ENCODE measurements at regions not wholly inside any gene's neighbourhood (a gene's known extent, or its start where the extent isn't known, plus 50 kb on each side); places are given as distances from the start of the nearest gene placed in this dataset.

DNA sequence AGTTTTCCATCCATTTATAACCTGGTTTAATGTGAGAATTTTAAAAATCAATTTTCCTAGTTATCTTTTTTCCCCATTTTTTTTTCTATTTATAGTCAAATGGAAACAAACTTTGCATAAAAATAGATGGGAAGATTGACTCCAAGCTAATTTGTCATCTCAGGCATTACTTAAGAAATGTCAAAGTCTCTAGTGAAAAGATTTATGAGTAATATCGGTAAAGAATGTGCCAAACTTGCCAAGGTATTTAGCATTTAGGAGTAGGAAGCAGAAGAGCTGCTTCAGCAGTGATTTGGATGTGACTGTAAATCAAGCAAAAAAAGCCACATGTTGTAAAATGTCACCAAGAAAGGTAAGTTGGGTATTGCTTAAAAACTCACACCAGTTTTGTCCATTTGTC, 108.6 kb downstream of the LACC1 start:
- H3K9me3 ChIP-seq (ENCODE audit: low read length) = no peaks in the 10 kb centered on the region
- H3K9ac ChIP-seq (ENCODE audit: low read length) = no peak overlapping the region
- no peaks in the 10 kb centered on the region for H4K20me1 ChIP-seq (ENCODE audit: insufficient read depth, low read depth, low read length)
- H3K36me3 ChIP-seq (ENCODE audit: insufficient read depth, low read length) = no peaks in the 10 kb centered on the region
- H3K27ac ChIP-seq (ENCODE audit: low read length) = no peak overlapping the region
- no peaks in the 10 kb centered on the region for H3K27me3 ChIP-seq (ENCODE audit: low read length)
- H3K9me2 ChIP-seq (replicated peaks; ENCODE audit: insufficient read depth, low read length) = no peaks in the 10 kb centered on the region
- DNase-seq = no peak
- no peak overlapping the region for H3K4me3 ChIP-seq (ENCODE audit: low read length)
- no peaks in the 10 kb centered on the region for H3K79me2 ChIP-seq (ENCODE audit: low read length)
- H3K4me2 ChIP-seq (ENCODE audit: low read depth, low read length, poor library complexity, severe bottlenecking) = no peak overlapping the region
- no peak overlapping the region for H2AFZ ChIP-seq (ENCODE audit: low read length)
- H3K4me1 ChIP-seq (ENCODE audit: low read length) = no peaks in the 10 kb centered on the region

- Histone ChIP-seq H3K9me3 (ENCODE audit: low read length) (no peaks in the 10 kb centered on the region), H3K9ac (ENCODE audit: low read length) (no peak overlapping the region), H3K36me3 (ENCODE audit: insufficient read depth, low read length) (no peaks in the 10 kb centered on the region), H3K27me3 (ENCODE audit: low read length) (no peaks in the 10 kb centered on the region), H3K4me3 (ENCODE audit: low read length) (no peak overlapping the region), H3K4me1 (ENCODE audit: low read length) (no peaks in the 10 kb centered on the region), H3K27ac (ENCODE audit: low read length) (no peak overlapping the region), H3K79me2 (ENCODE audit: low read length) (no peaks in the 10 kb centered on the region), H3K4me2 (ENCODE audit: low read depth, low read length, poor library complexity, severe bottlenecking) (no peak overlapping the region), H4K20me1 (ENCODE audit: insufficient read depth, low read depth, low read length) (no peaks in the 10 kb centered on the region), H2AFZ (ENCODE audit: low read length) (no peak overlapping the region), H3K9me2 (replicated peaks; ENCODE audit: insufficient read depth, low read length) (no peaks in the 10 kb centered on the region)
- no peak for DNase-seq
Measured at GRCh38 chr13:43990021-43990420, 110.3 kb downstream of the LACC1 start.

DNA sequence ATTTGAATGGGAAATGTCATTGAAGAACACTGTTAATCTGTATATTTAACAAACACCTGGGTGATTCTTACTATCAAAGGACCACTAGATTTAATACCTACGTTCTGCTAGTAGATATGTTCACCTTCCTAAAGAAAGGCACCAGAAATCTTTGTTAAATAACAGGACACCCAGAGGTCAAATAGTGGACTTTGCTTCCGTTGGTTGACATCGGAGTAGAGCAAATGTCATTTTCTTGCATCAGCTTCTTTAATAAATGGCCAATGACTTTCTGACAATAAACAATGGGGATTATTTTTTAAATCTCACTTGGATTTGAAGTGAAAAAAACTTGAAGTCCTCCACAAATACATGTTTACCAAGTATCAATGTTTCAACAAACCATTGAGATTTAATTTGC, 111.1 kb downstream of the LACC1 start:
- Histone ChIP-seq H3K9ac (ENCODE audit: low read length) (no peak overlapping the region), H3K36me3 (ENCODE audit: insufficient read depth, low read length) (no peaks in the 10 kb centered on the region), H3K4me3 (ENCODE audit: low read length) (no peak overlapping the region), H3K27ac (ENCODE audit: low read length) (no peak overlapping the region), H3K4me2 (ENCODE audit: low read depth, low read length, poor library complexity, severe bottlenecking) (no peak overlapping the region), H3K79me2 (ENCODE audit: low read length) (no peaks in the 10 kb centered on the region), H2AFZ (ENCODE audit: low read length) (no peak overlapping the region), H3K4me1 (ENCODE audit: low read length) (no peaks in the 10 kb centered on the region), H3K9me3 (ENCODE audit: low read length) (no peaks in the 10 kb centered on the region), H3K27me3 (ENCODE audit: low read length) (no peaks in the 10 kb centered on the region), H4K20me1 (ENCODE audit: insufficient read depth, low read depth, low read length) (no peaks in the 10 kb centered on the region), H3K9me2 (replicated peaks; ENCODE audit: insufficient read depth, low read length) (no peaks in the 10 kb centered on the region)
- DNase-seq = no peak

- H3K4me3 ChIP-seq (ENCODE audit: low read length) = no peak overlapping the region
- H2AFZ ChIP-seq (ENCODE audit: low read length) = no peak overlapping the region
- H4K20me1 ChIP-seq (ENCODE audit: insufficient read depth, low read depth, low read length) = no peaks in the 10 kb centered on the region
- H3K9ac ChIP-seq (ENCODE audit: low read length) = no peak overlapping the region
- no peaks in the 10 kb centered on the region for H3K9me3 ChIP-seq (ENCODE audit: low read length)
- no peaks in the 10 kb centered on the region for H3K27me3 ChIP-seq (ENCODE audit: low read length)
- no peaks in the 10 kb centered on the region for H3K36me3 ChIP-seq (ENCODE audit: insufficient read depth, low read length)
- H3K79me2 ChIP-seq (ENCODE audit: low read length) = no peaks in the 10 kb centered on the region
- DNase-seq = no peak
- no peaks in the 10 kb centered on the region for H3K4me1 ChIP-seq (ENCODE audit: low read length)
- H3K4me2 ChIP-seq (ENCODE audit: low read depth, low read length, poor library complexity, severe bottlenecking) = no peak overlapping the region
- no peak overlapping the region for H3K27ac ChIP-seq (ENCODE audit: low read length)
- no peaks in the 10 kb centered on the region for H3K9me2 ChIP-seq (replicated peaks; ENCODE audit: insufficient read depth, low read length)
Measured at GRCh38 chr13:43991773-43992201, 112.1 kb downstream of the LACC1 start.

GRCh38 chr13:43992211-43992610, 112.5 kb downstream of the LACC1 start:
- no peaks in the 10 kb centered on the region for H3K9me3 ChIP-seq (ENCODE audit: low read length)
- no peaks in the 10 kb centered on the region for H3K9me2 ChIP-seq (replicated peaks; ENCODE audit: insufficient read depth, low read length)
- no peak overlapping the region for H3K9ac ChIP-seq (ENCODE audit: low read length)
- no peak overlapping the region for H3K27ac ChIP-seq (ENCODE audit: low read length)
- H3K27me3 ChIP-seq (ENCODE audit: low read length) = no peaks in the 10 kb centered on the region
- H3K36me3 ChIP-seq (ENCODE audit: insufficient read depth, low read length) = no peaks in the 10 kb centered on the region
- no peaks in the 10 kb centered on the region for H4K20me1 ChIP-seq (ENCODE audit: insufficient read depth, low read depth, low read length)
- H3K4me1 ChIP-seq (ENCODE audit: low read length) = no peaks in the 10 kb centered on the region
- H2AFZ ChIP-seq (ENCODE audit: low read length) = no peak overlapping the region
- no peaks in the 10 kb centered on the region for H3K79me2 ChIP-seq (ENCODE audit: low read length)
- no peak for DNase-seq
- H3K4me2 ChIP-seq (ENCODE audit: low read depth, low read length, poor library complexity, severe bottlenecking) = no peak overlapping the region
- no peak overlapping the region for H3K4me3 ChIP-seq (ENCODE audit: low read length)

GRCh38 chr13:43994999-43995859, 115.5 kb downstream of the LACC1 start:
- H3K36me3 ChIP-seq (ENCODE audit: insufficient read depth, low read length) = no peaks in the 10 kb centered on the region
- peaks cover 9% of the 10 kb centered on the region for H3K4me1 ChIP-seq (ENCODE audit: low read length)
- H3K79me2 ChIP-seq (ENCODE audit: low read length) = no peaks in the 10 kb centered on the region
- no peak for DNase-seq
- no peaks in the 10 kb centered on the region for H3K9me2 ChIP-seq (replicated peaks; ENCODE audit: insufficient read depth, low read length)
- no peaks in the 10 kb centered on the region for H4K20me1 ChIP-seq (ENCODE audit: insufficient read depth, low read depth, low read length)
- no peak overlapping the region for H3K4me2 ChIP-seq (ENCODE audit: low read depth, low read length, poor library complexity, severe bottlenecking)
- no peaks in the 10 kb centered on the region for H3K9me3 ChIP-seq (ENCODE audit: low read length)
- H3K27ac ChIP-seq (ENCODE audit: low read length) = no peak overlapping the region
- no peak overlapping the region for H2AFZ ChIP-seq (ENCODE audit: low read length)
- H3K27me3 ChIP-seq (ENCODE audit: low read length) = no peaks in the 10 kb centered on the region
- no peak overlapping the region for H3K9ac ChIP-seq (ENCODE audit: low read length)
- H3K4me3 ChIP-seq (ENCODE audit: low read length) = no peak overlapping the region

DNA sequence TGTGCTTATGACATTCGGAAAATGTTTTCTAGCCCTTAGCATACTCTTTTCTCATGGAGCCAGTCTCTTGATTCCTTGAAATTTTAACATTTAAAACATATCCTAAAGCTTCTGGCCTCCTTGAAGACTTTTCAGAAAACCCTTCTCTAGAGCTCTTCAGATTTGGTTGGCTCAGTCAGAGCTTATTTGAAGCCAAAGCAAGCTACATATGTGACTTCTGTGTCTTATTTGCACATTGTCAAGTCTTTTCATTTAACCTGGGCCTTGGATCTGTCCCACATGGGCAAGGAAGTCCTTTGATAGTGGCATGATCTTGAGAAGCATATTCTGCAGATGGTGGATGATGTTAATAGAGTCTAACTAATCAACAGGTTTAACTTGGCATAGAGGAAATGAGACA, 116.5 kb downstream of the LACC1 start:
- Histone ChIP-seq H3K4me1 (ENCODE audit: low read length) (peaks cover 9% of the 10 kb centered on the region), H2AFZ (ENCODE audit: low read length) (no peak overlapping the region), H3K9ac (ENCODE audit: low read length) (no peak overlapping the region), H4K20me1 (ENCODE audit: insufficient read depth, low read depth, low read length) (no peaks in the 10 kb centered on the region), H3K9me3 (ENCODE audit: low read length) (no peaks in the 10 kb centered on the region), H3K9me2 (replicated peaks; ENCODE audit: insufficient read depth, low read length) (no peaks in the 10 kb centered on the region), H3K79me2 (ENCODE audit: low read length) (no peaks in the 10 kb centered on the region), H3K27me3 (ENCODE audit: low read length) (no peaks in the 10 kb centered on the region), H3K27ac (ENCODE audit: low read length) (no peak overlapping the region), H3K36me3 (ENCODE audit: insufficient read depth, low read length) (no peaks in the 10 kb centered on the region), H3K4me2 (ENCODE audit: low read depth, low read length, poor library complexity, severe bottlenecking) (no peak overlapping the region), H3K4me3 (ENCODE audit: low read length) (no peak overlapping the region)
- DNase-seq = no peak

DNA sequence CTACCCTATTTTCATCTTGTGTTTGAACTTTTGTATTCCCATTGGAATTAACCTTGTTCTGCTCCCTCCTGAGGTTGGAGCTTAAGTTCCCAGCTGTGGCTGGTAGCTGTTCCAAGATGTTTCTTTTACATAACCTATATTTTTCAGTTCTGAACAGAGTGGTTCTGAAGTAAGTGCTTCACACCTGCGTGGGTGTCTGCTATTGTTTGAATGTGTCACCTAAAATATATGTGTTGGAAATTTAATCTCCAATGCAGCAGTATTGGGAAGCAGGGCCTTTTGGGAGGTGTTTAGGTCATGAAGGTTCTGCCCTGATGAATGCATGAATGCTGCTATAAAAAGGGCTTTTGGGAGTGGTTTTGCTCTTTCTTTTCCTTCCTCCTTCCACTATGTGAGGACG, 123.8 kb downstream of the LACC1 start:
- H3K79me2 ChIP-seq (ENCODE audit: low read length) = no peaks in the 10 kb centered on the region
- H2AFZ ChIP-seq (ENCODE audit: low read length) = no peak overlapping the region
- H3K4me2 ChIP-seq (ENCODE audit: low read depth, low read length, poor library complexity, severe bottlenecking) = no peak overlapping the region
- no peaks in the 10 kb centered on the region for H3K4me1 ChIP-seq (ENCODE audit: low read length)
- no peaks in the 10 kb centered on the region for H3K9me3 ChIP-seq (ENCODE audit: low read length)
- DNase-seq = no peak
- H3K36me3 ChIP-seq (ENCODE audit: insufficient read depth, low read length) = no peaks in the 10 kb centered on the region
- no peak overlapping the region for H3K4me3 ChIP-seq (ENCODE audit: low read length)
- H3K27ac ChIP-seq (ENCODE audit: low read length) = no peak overlapping the region
- no peaks in the 10 kb centered on the region for H4K20me1 ChIP-seq (ENCODE audit: insufficient read depth, low read depth, low read length)
- H3K27me3 ChIP-seq (ENCODE audit: low read length) = no peaks in the 10 kb centered on the region
- no peak overlapping the region for H3K9ac ChIP-seq (ENCODE audit: low read length)
- H3K9me2 ChIP-seq (replicated peaks; ENCODE audit: insufficient read depth, low read length) = no peaks in the 10 kb centered on the region

Measured in Karpas-422 (cell line).